B cell (primary cell): ENCODE measurements at regions not wholly inside any gene's neighbourhood (a gene's known extent, or its start where the extent isn't known, plus 50 kb on each side); places are given as distances from the start of the nearest gene placed in this dataset.

Source experiments
- EZH2 ChIP-seq: IDR thresholded peaks from 2 replicates; pipeline ENCODE4 v1.6.1; 2012; ENCODE audit warnings: borderline replicate concordance, low read depth, mild to moderate bottlenecking, moderate library complexity, low read length; ENCODE audit not compliant: insufficient read depth, poor library complexity, severe bottlenecking
- TF ChIP-seq, protein P1 (sequence below): fragments of 200-600 bp; IDR thresholded peaks from one replicate; pipeline ENCODE4 v1.8.0; 2022; ENCODE audit warnings: antibody characterized with exemption, mild to moderate bottlenecking

GRCh38 chr7:45414226-45414625, 159.9 kb upstream of the ADCY1 start:
- TF ChIP-seq, protein P1, sequence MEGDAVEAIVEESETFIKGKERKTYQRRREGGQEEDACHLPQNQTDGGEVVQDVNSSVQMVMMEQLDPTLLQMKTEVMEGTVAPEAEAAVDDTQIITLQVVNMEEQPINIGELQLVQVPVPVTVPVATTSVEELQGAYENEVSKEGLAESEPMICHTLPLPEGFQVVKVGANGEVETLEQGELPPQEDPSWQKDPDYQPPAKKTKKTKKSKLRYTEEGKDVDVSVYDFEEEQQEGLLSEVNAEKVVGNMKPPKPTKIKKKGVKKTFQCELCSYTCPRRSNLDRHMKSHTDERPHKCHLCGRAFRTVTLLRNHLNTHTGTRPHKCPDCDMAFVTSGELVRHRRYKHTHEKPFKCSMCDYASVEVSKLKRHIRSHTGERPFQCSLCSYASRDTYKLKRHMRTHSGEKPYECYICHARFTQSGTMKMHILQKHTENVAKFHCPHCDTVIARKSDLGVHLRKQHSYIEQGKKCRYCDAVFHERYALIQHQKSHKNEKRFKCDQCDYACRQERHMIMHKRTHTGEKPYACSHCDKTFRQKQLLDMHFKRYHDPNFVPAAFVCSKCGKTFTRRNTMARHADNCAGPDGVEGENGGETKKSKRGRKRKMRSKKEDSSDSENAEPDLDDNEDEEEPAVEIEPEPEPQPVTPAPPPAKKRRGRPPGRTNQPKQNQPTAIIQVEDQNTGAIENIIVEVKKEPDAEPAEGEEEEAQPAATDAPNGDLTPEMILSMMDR: no peak
- TF ChIP-seq EZH2: no peak
